ENCODE measurements at regions not wholly inside any gene's neighbourhood (a gene's known extent, or its start where the extent isn't known, plus 50 kb on each side); places are given as distances from the start of the nearest gene placed in this dataset.

DNA sequence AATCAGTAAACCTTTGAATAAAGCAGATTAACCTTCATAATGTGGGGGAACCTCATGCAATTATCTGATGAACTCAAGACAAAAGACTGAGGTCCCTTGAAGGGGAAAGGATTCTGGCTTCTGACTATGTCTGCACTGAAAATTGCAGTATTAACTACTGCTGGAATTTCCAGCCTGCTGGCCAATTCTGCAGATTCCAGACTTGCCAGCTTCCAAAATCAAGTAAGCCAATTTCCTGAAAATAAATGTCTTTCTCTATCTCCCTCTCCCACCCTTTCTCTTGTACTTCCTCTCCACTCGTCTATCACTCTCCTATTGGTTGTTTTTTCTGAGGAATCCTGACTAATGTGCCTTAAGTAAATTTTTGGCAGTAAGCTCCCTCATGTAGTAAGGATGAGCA is 1479.9 kb upstream of the PRR20A start:
- in situ Hi-C loops (cut with HindIII; ENCODE audit: low pct_unique_long_range_greater_than_20kb, low sequenced_read_pairs): no loop called here
- DNase-seq (ENCODE audit: low read depth): no peak

DNA sequence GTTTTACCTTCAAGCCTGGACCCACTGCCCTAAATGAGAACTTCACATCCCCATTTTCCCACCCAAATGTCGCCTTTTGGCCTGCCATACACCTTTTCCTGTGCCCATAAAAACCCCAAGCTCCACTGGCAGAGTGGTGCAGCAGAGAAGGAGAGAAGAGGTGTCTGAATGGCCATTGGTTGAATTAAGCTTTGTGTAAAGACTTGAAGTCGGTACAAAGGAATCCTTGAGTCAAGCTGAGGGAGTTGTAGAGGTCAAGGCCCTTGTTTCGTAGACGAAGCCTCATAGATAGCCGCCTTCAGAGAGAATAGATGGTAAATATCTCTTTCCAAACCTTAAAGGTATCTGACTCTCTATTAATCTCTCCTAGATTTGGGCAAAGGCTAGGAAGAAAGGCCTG is 1479.2 kb upstream of the PRR20A start:
- in situ Hi-C loops (cut with HindIII; ENCODE audit: low pct_unique_long_range_greater_than_20kb, low sequenced_read_pairs): no loop called here
- no peak for DNase-seq (ENCODE audit: low read depth)

DNA sequence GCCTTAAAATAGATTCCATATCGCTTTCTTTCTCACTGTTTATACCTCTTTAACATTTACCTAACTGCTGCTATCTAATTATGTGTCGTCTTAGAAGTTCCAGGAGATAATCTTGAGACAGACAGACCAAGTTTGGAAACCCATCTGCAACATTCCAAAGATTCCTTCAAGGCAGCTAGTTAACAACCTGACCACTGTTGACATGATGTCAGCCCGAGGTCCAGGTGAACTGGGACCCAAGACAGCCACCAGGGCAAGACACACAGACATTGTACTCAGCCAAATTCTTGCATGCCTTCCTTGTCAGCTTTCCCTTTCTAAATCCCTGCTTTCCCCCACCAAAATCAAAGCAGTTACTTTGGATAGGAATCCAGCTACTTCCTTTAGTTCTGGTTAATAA is 1476.5 kb upstream of the PRR20A start:
- DNase-seq (ENCODE audit: low read depth): no peak
- in situ Hi-C loops (cut with HindIII; ENCODE audit: low pct_unique_long_range_greater_than_20kb, low sequenced_read_pairs): no loop called here

DNA sequence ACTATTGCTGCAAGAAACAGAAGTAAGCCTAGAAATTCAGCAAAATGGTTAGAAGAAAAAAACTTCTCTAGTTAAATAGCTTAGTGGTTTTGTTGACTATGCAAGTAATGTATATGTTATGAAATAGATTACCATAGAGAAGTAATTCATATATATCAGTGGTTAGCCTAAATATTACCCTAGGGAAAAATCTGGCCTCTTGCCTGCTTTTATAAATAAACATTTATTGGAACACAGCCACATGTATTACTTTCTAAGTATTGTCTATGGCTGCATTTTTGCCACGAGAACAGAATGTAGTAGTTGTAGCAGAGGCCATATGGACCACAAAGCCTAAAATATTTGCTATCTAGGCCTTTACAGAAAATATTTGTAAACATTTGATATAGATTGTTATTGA is 1471.7 kb upstream of the PRR20A start:
- in situ Hi-C loops (cut with HindIII; ENCODE audit: low pct_unique_long_range_greater_than_20kb, low sequenced_read_pairs): no loop called here
- no peak for DNase-seq (ENCODE audit: low read depth)

DNA sequence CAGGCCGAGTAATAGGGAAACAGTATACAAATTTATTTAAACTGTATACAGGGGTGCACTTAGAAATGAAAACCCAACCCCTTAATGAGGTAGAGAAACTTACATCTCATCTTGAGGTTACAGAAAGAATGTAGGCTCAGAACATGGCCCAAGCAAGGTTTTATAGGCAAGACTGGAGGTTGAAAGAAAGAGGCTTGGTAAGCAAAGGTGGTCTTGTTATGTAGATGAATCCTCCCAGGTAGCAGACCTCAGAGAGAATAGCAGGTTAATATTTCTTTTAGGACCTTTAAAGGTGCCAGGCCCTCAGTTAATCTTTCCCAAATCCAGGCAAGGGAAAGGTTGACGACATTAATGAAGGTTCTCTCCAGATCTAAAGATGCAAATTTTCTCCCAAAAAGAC is 1466.8 kb upstream of the PRR20A start:
- DNase-seq (ENCODE audit: low read depth): no peak
- in situ Hi-C loops (cut with HindIII; ENCODE audit: low pct_unique_long_range_greater_than_20kb, low sequenced_read_pairs): no loop called here

DNA sequence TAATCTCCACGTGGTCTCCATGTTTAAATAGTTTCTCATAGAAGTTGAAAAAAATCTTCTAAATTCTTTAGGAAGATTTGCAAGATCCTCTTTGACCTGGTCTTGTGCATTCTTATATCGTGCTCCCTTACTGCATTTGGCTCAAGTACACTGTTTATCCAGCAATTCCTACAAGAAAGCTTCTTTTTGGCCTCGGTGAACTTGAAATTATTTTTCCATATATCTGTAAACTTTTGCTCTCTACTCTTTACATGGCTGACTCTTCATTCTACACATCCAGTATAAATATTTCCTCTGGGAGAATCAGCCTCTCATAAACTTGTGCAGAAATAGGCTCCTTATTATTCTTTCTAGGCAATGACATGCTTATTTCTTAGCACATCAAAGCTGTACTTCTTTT is 1457.9 kb upstream of the PRR20A start:
- DNase-seq (ENCODE audit: low read depth): no peak
- in situ Hi-C loops (cut with HindIII; ENCODE audit: low pct_unique_long_range_greater_than_20kb, low sequenced_read_pairs): no loop called here

DNA sequence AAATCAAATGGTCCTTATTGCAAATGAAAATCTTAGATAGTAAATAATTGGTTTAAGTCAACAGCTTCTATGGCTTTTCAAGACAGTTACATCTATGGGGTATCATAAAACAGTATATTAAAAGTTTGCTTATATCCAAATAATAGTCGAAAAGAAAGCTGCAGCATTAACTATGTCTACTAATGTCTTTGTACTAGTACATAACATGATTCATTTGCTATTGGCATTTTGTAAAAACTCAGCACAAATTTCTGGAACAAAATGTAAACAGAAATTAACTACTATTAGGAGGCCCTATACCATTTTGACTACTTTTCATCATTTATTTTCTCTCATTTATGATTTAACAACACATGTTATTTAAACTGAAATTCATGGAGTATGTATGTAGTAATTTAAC is 1435.2 kb upstream of the PRR20A start:
- in situ Hi-C loops (cut with HindIII; ENCODE audit: low pct_unique_long_range_greater_than_20kb, low sequenced_read_pairs): no loop called here
- no peak for DNase-seq (ENCODE audit: low read depth)

DNA sequence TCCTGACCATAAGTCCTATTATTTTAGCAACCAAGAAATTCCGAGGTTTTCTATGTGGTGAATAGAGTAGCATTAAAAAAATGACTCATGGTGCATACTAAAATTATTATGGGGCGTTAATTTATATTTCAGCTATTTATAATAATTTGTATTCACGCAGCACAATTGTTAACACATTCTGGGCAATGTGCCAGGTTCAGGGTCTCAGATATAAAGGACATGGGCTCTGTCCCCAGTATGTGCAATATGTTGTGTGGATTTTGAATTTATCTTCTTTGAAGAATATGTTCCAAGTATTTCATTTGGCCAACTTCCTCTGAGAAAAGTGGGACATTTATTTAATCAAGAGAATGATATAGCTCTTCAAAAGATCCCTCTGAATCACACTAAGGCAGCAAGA is 1434.7 kb upstream of the PRR20A start:
- in situ Hi-C loops (cut with HindIII; ENCODE audit: low pct_unique_long_range_greater_than_20kb, low sequenced_read_pairs): no loop called here

DNA sequence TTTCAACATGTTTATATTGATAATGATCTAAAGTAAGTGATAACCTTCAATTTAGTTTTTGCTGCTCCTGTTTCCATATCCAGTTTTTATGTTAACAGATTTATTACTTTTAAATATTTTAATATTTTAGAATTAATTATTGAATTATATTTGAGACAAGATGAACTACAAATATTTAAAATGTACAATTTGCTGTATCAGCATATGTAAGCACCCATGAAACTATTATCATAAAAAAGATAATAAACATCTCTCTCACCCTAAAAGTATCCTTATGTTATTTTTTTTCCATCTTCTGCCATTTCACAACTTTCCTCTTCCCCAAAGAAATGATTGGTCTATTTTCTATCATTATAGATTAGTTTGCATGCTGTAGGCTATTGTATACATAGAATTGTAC is 1426.6 kb upstream of the PRR20A start:
- in situ Hi-C loops (cut with HindIII; ENCODE audit: low pct_unique_long_range_greater_than_20kb, low sequenced_read_pairs): no loop called here
- DNase-seq (ENCODE audit: low read depth): no peak

More for the DNA sequence above, 1434.7 kb upstream of the PRR20A start:
- DNase-seq (ENCODE audit: low read depth): no peak

DNA sequence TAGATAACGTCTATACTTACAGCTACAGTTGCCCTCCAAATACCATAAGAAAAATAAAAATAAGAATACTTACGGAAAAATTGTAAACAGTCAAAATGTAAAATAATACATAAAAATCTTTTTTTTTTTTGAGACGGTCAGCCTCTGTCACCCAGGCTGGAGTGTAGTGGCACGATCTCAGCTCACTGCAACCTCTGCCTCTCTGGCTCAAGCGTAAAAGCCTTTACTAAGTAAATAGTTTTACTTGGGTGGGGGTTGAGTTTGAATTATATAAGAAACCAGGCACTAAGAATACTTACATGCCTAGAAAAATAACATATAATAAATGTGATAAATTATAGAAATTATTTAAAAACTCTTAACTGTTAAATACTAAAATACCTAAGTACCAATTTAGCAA is 1413.0 kb upstream of the PRR20A start:
- in situ Hi-C loops (cut with HindIII; ENCODE audit: low pct_unique_long_range_greater_than_20kb, low sequenced_read_pairs): no loop called here
- DNase-seq (ENCODE audit: low read depth): no peak

DNA sequence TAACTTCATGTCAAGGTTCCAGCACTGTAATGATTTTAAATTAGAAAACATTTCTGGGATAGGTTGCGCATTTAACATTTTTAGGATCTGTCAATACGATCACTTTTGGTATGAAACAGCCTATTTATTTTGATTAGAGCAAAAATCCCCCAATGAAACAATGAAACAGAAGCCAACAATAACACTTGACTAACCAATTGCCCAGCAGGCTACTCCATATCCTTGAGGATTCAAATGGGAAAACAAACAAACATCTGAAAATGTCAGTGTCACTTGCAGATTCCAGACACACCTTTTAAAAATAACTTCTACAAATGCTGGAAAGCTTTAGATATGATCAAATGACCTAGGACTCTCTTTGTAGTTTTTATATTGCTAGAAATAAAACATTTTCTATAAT is 1412.5 kb upstream of the PRR20A start:
- no peak for DNase-seq (ENCODE audit: low read depth)
- in situ Hi-C loops (cut with HindIII; ENCODE audit: low pct_unique_long_range_greater_than_20kb, low sequenced_read_pairs): no loop called here

DNA sequence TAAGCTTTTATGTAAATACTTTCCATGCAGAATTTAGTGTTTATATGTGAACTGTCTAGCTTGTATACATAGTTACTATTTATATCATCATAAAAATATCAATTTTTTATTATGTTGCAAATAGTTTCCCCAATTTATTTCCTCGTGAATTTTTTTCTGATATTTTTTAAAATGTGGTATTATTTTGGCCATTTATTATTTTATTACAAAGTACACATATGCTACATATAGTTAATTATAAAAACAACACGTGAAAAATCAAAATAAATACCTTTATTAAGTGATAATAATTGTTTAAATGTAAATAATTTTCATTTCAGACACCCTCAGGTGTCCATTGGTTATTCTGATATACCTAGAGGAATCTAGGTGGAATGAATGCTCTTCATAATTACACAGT is 1394.9 kb upstream of the PRR20A start:
- in situ Hi-C loops (cut with HindIII; ENCODE audit: low pct_unique_long_range_greater_than_20kb, low sequenced_read_pairs): no loop called here
- DNase-seq (ENCODE audit: low read depth): no peak

DNA sequence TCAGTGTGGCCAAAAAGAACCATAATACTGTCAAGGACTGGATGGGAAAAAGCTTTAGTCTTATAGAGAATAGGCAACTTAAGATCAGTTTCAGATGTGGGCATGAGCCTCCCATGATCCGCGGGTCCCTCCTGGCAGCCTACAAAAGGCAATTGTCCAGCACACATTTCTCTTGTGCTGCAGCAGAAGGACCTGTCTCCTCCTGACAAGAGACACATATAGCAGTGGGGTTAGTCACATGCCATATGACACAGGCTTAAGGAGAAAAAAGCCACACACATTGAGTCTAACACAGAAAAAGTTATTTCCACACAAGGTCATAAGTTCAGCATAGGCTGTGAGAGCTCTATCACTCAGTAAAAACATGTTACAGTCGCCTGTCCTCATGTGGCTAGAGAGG is 1378.7 kb upstream of the PRR20A start:
- in situ Hi-C loops (cut with HindIII; ENCODE audit: low pct_unique_long_range_greater_than_20kb, low sequenced_read_pairs): no loop called here
- DNase-seq (ENCODE audit: low read depth): no peak

DNA sequence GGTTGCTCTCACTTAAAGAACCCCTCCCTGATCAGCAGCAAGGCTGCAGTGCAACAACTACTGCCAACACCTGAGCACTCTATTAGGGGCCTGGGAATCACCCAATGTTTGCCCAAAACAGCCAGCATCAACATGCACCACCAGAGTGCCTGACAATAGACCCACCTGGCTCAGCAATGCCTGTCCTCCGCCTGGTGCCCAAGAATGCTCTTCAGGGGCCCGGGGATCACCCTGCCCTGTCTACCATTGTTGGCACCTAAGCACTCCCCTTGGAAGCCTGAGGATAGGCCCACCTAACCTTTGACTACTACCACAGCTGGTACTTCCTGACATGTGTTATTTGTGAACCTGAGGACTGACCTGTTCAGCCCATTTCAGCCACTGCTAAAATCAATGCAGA is 1363.1 kb upstream of the PRR20A start:
- in situ Hi-C loops (cut with HindIII; ENCODE audit: low pct_unique_long_range_greater_than_20kb, low sequenced_read_pairs): no loop called here
- DNase-seq (ENCODE audit: low read depth): no peak

DNA sequence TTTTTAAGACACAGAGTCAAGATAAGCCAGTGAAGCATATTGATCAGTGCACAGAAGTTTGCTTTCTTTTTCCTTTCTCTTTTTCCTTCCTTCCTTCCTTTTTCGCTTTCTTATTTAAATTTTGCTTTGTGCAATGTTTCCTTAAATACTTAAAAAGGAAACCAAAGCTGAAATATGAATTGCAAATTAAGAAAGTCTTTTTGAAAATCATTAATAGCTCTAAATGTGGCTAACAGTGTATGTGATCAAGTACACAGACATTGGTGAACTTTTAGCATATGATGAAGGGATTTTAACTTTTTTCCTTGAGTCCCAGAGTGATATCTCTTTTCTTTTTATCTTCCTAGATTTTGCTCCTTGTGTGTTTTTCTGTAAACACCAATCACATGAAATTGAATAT is 1356.9 kb upstream of the PRR20A start:
- no peak for DNase-seq (ENCODE audit: low read depth)
- in situ Hi-C loops (cut with HindIII; ENCODE audit: low pct_unique_long_range_greater_than_20kb, low sequenced_read_pairs): no loop called here

DNA sequence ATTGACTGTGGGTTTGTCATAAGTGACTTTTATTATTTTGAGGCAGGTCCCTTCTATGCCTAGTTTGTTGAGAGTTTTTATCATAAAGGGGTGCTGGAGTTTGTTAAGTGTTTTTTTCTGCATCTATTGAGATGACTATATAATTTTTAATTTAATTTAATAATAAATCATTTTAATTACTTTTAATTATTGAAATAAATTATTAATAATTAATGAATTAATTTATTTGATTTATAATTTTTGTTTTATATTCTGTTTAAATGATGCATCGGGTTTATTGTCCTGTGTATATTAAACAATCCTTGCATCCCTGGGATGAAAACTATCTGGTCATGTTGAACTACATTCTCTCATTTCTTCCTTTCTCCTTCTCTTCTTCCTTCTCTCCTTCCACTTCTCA is 1352.2 kb upstream of the PRR20A start:
- DNase-seq (ENCODE audit: low read depth): no peak
- in situ Hi-C loops (cut with HindIII; ENCODE audit: low pct_unique_long_range_greater_than_20kb, low sequenced_read_pairs): no loop called here

DNA sequence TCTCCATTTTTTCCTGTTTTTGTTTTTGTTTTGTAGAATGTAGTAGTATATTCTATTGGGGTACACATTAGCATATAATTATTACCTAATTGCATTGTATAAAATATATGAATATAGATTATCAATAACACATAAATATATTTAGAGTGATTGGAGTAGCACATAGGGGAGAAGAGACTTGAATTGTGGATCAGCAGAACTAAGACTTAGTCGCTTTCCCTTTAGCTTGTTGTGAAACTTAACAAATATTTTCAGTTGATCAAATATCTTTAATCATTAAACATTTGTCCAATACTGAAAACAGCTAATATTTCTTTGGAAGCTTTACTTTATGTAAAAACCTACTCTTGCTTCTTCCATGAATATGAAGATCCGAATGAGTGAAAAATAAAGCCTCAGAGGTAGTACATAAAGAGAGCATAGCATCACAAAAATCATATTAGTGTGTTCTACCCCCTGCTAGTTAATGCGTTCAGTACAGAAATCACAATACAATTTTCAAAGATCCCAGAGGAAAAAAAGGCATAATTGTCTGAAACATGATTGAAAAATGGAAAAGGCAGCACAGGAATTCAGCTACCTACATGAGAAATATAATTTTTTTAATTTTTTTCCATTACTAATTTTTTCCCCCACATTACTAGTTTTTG is 1348.0 kb upstream of the PRR20A start:
- in situ Hi-C loops (cut with HindIII; ENCODE audit: low pct_unique_long_range_greater_than_20kb, low sequenced_read_pairs): no loop called here
- no peak for DNase-seq (ENCODE audit: low read depth)

DNA sequence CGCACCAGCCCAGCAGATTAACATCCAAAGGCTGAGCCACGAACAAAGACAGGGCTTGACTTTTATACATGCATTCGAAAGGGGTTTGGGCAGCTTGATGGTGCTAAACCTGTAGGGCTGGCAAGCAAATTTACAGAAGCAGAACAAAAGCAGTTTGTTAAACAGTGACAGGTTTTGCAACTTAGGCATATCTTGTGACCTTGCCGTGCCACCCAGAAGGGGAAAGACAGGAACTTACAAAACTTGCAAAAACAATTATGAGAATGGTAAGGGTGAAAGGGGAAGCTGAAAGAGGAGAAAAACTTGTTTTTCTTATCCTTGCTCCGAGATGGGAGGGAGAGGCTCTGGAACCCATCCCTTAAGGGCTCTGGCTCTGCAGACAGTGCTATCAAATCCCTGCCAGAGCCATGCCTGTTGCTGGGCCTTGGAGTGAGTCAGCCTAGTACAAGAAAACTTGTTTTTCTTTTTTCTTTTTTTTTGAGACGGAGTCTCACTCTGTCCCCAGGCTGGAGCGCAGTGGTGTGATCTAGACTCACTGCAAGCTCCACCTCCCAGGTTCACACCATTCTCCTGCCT is 1325.2 kb upstream of the PRR20A start:
- peak; percentile 44 for DNase-seq (ENCODE audit: low read depth)
- in situ Hi-C loops (cut with HindIII; ENCODE audit: low pct_unique_long_range_greater_than_20kb, low sequenced_read_pairs): no loop called here

DNA sequence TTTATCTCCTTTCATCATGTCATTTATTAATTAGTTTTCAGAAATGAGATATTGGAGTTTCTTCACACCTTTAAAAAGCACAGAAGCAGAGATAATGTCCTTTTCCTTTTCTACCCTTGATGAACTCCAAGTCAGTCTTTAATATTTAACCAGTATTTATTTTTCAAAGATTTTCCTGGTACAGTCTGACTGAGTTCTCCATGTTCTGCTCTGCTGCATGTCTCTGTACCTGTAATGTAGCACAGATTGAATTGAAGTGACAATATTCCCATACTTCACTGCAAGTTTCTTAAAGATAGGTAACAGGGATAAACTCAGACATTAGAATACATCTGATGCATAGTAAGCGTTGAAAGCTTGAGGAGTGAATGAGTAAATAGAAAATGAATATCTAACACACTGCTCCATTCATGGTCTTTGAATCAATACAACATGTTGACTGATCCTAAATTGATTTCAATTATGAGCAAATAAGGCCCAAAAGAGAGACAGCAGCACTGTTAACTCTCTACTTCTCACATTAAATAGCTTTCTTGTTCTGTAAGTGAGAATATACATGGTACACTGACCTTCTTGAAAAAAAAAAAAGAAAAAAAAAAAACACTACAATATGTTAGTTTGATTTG is 1323.6 kb upstream of the PRR20A start:
- peak; percentile 55 for DNase-seq (ENCODE audit: low read depth)
- in situ Hi-C loops (cut with HindIII; ENCODE audit: low pct_unique_long_range_greater_than_20kb, low sequenced_read_pairs): no loop called here

DNA sequence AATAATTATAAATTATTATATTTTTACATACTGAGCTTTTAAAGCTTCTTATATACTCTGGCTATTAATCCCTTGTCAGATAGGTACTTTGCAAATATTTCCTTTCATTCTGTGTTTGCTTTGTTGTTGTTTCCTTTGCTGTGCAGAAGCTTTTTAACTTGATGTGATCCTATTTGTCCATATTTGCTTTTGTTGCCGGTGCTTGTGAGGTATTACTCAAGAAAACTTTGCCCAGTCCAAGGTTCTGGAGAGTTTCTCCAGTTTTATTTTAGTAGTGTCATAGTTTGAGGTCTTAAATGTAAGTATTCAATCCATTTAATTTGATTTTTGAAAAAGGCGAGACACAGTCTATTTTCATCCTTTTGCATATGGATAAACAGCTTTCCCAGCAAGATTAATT is 1319.9 kb upstream of the PRR20A start:
- DNase-seq (ENCODE audit: low read depth): no peak
- in situ Hi-C loops (cut with HindIII; ENCODE audit: low pct_unique_long_range_greater_than_20kb, low sequenced_read_pairs): no loop called here

Data from Caki2 (cell line).